ENCODE measurements at regions not wholly inside any gene's neighbourhood (a gene's known extent, or its start where the extent isn't known, plus 50 kb on each side); places are given as distances from the start of the nearest gene placed in this dataset.

- TF ChIP-seq POLR2AphosphoS5 (IDR thresholded peaks at IDR 0.05) (no peak), EP300 (IDR thresholded peaks at IDR 0.05) (no peak), CTCF (IDR thresholded peaks at IDR 0.05) (no peak), POLR2A (IDR thresholded peaks at IDR 0.05) (no peak)
- no peaks in the 10 kb centered on the region for H3K36me3 ChIP-seq
- no peaks in the 10 kb centered on the region for H3K4me1 ChIP-seq
- DNase-seq: no peak
- no peak overlapping the region for H3K27ac ChIP-seq
- no peaks in the 10 kb centered on the region for H3K9me3 ChIP-seq
- 71 to 80% methylated on average over 1 of the region's 1 CpG for WGBS, 2 donors
- H3K4me3 ChIP-seq: no peak overlapping the region
- H3K27me3 ChIP-seq: no peaks in the 10 kb centered on the region
- no peak for ATAC-seq (ENCODE audit: low FRiP score in 2 of 2)
These were observed 180.0 kb upstream of the C11orf58 start for GRCh38 chr11:16558494-16558893.

GRCh38 chr11:16555956-16556355 is 182.5 kb upstream of the C11orf58 start:
- no peak for DNase-seq
- ATAC-seq (ENCODE audit: low FRiP score in 2 of 2): no peak
- H3K27ac ChIP-seq: no peak overlapping the region
- no peaks in the 10 kb centered on the region for H3K36me3 ChIP-seq
- H3K4me3 ChIP-seq: no peak overlapping the region
- H3K27me3 ChIP-seq: no peaks in the 10 kb centered on the region
- WGBS, 2 donors: 53 to 67% methylated on average over 2 of the region's 2 CpGs
- TF ChIP-seq POLR2AphosphoS5 (IDR thresholded peaks at IDR 0.05): no peak
- TF ChIP-seq CTCF (IDR thresholded peaks at IDR 0.05): no peak
- TF ChIP-seq POLR2A (IDR thresholded peaks at IDR 0.05): no peak
- no peak for TF ChIP-seq EP300 (IDR thresholded peaks at IDR 0.05)
- H3K9me3 ChIP-seq: no peaks in the 10 kb centered on the region
- no peaks in the 10 kb centered on the region for H3K4me1 ChIP-seq

- Histone ChIP-seq H3K27me3 (no peaks in the 10 kb centered on the region), H3K27ac (no peak overlapping the region), H3K9me3 (no peaks in the 10 kb centered on the region), H3K4me1 (no peaks in the 10 kb centered on the region), H3K4me3 (no peak overlapping the region), H3K36me3 (no peaks in the 10 kb centered on the region)
- ATAC-seq (ENCODE audit: low FRiP score in 2 of 2) (no peak), DNase-seq (no peak)
- TF ChIP-seq POLR2A (IDR thresholded peaks at IDR 0.05): no peak
- TF ChIP-seq POLR2AphosphoS5 (IDR thresholded peaks at IDR 0.05): no peak
- TF ChIP-seq CTCF (IDR thresholded peaks at IDR 0.05): no peak
- no peak for TF ChIP-seq EP300 (IDR thresholded peaks at IDR 0.05)
- WGBS, 2 donors: 69 to 70% methylated on average over 2 of the region's 2 CpGs
These were observed 184.1 kb upstream of the C11orf58 start for GRCh38 chr11:16554361-16554760.

DNA sequence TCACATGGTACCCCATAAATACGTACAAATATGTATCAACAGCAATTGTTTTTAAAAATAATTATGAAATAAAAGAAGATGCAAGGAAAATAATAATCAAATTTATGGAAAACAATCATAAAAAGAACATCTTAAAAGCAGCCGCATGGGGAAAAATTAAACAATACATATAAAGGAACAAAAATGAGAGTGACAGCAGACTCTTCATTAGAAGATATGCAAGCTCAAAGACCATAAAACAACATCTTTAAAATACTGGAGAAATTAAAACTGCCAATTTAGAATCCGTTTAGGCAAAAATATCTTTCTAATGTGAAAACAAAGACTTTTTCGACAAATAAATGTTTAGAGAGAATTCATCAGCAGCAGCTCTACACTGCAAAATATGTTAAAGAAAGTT is 190.6 kb upstream of the C11orf58 start:
- no peak for DNase-seq
- no peak overlapping the region for H3K27ac ChIP-seq
- WGBS, 2 donors: 92 to 95% methylated on average over 4 of the region's 4 CpGs
- H3K36me3 ChIP-seq: no peaks in the 10 kb centered on the region
- no peaks in the 10 kb centered on the region for H3K4me1 ChIP-seq
- no peak for TF ChIP-seq POLR2AphosphoS5 (IDR thresholded peaks at IDR 0.05)
- no peak for ATAC-seq (ENCODE audit: low FRiP score in 2 of 2)
- H3K27me3 ChIP-seq: no peaks in the 10 kb centered on the region
- H3K9me3 ChIP-seq: no peaks in the 10 kb centered on the region
- no peak overlapping the region for H3K4me3 ChIP-seq

DNA sequence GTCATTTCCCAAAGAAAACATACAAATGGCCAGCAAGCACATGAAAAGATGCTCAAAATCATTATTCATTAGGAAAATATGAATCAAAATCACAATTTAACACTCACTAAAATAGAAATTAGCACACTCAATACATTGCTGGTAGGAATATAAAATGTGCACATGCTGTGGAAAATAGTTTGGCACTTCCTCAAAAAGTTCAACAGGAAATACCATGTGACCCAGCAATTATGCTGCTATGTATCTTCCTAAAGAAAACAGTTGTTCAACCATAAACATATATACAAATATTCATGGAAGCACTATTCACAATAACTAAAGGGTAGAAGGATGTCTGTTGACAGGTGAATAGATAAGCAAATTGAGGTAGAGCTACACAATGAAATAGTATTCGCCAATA is 187.3 kb upstream of the SOX6 start:
- 83 to 93% methylated on average over 1 of the region's 1 CpG for WGBS, 2 donors
- Histone ChIP-seq H3K4me1 (no peaks in the 10 kb centered on the region), H3K9me3 (no peaks in the 10 kb centered on the region), H3K4me3 (no peak overlapping the region), H3K27me3 (no peaks in the 10 kb centered on the region), H3K36me3 (no peaks in the 10 kb centered on the region), H3K27ac (no peak overlapping the region)
- no peak for TF ChIP-seq CTCF (IDR thresholded peaks at IDR 0.05)
- no peak for TF ChIP-seq POLR2A (IDR thresholded peaks at IDR 0.05)
- TF ChIP-seq POLR2AphosphoS5 (IDR thresholded peaks at IDR 0.05): no peak
- TF ChIP-seq EP300 (IDR thresholded peaks at IDR 0.05): no peak
- DNase-seq (no peak), ATAC-seq (ENCODE audit: low FRiP score in 2 of 2) (no peak)
